GM21360 (cell line): ENCODE measurements at regions not wholly inside any gene's neighbourhood (a gene's known extent, or its start where the extent isn't known, plus 50 kb on each side); places are given as distances from the start of the nearest gene placed in this dataset.

ENCODE experiments used
- ATAC-seq: cut with Tn5 transposase; IDR thresholded peaks from one replicate; pipeline ENCODE4 v1.9.1; 2021; ENCODE audit warnings: mild to moderate bottlenecking, moderate library complexity; ENCODE audit not compliant: unreplicated experiment

DNA sequence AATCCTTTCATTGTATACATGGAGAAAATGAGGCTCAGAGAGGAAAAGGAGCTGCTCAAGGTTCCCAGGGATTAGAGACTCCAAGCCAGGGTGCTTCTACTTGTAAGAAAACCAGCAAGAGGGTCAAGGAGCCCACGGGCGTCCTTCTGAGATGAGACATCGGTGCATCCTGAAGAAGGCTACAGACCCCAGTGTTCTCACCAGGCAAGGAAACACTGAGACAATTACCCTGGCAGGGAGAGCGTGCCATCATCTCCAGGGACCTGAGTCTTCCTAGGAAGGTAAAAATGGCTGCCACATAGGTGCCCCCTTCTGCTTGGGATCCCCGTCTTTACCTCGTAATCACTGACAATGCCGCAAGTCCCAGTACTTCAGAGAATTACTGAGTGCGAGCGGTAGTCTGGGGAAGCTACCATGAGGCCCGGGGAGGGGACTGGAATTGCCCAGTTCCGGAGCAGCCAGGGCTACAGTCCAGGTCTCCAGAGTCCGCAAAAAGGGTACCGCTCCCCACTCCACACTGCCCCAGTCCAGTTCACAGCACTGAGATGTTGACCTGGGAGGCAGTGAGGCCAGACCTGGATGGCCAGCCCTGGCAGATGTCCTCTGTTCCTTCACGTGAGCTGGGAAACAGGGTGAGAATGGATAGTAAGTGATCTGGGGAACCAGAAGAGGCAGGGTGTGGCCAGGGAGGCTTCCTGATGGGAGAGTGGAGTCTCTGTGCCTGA, 164.7 kb upstream of the SMAD3 start:
- no peak for ATAC-seq

DNA sequence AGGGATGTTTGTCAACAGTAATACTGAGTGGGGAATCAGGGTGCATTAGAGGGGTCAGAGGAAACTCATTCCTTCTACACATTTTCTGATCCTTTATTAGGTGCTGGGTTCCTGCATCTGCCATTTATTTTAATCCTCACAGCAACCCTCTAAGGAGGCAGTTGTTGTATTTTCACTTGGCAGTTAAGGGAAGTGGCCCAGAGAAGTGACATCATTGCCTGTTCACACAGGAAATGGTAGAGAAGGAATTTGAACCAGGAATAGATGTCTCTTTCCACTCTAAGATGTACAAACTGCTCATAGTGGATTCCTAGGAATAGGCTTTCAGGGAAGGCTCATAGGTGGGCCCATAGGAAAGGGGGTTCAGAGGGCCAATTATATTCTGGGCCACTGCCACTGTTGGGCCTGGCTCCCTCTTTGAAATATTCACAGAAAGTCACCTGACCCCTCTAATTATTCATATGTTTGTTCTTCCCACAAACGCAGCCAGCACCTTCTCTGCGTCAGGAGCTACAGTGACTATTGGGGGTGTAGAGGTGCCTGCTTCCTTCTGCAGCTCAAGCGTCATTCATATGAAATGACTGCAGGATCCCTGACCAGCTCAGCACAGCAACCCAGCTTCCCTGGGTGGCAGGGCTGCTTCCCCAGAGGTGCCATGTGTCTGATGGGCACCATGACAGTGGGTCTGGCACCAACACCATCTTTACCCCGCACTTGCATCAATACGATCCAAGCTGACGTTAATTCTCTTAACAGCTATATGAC, 163.9 kb upstream of the SMAD3 start:
- ATAC-seq = no peak

DNA sequence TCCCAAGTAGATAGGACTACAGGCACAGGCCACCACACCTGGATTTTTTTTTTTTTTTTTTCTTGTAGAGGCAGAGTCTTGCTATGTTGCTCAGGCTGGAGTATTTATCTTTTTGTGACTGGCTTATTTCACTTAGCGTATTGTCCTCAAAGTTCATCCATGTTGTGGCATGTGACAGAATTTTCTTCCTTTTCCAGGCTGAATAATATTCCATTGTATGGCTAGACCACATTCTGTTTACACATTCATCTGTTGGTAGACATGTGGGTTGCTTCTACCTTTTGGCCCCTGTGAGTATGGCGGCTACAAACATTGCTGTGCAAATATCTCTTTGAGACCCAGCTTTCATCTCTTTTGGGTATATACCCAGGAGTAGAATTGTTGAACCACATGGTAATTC, 160.2 kb upstream of the SMAD3 start:
- ATAC-seq = no peak

DNA sequence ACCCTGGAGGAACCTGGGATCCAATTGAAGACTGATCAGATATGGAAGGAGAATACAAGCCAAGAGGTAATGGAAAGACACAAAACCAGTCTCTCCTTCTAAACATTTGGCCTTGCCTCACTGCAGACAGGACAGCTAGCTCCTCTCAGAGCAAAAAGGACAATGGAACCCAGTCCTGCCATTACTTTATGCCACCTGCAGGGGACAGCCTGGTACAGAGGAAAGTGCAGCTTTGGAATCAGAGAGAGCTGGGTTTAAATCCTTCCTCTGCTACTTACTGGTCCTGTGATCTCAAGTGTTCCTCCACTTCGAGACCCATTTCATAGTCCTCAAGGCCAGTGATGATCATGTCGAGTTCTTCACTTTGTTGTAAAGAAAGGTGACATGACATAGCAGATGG, 159.4 kb upstream of the SMAD3 start:
- no peak for ATAC-seq

DNA sequence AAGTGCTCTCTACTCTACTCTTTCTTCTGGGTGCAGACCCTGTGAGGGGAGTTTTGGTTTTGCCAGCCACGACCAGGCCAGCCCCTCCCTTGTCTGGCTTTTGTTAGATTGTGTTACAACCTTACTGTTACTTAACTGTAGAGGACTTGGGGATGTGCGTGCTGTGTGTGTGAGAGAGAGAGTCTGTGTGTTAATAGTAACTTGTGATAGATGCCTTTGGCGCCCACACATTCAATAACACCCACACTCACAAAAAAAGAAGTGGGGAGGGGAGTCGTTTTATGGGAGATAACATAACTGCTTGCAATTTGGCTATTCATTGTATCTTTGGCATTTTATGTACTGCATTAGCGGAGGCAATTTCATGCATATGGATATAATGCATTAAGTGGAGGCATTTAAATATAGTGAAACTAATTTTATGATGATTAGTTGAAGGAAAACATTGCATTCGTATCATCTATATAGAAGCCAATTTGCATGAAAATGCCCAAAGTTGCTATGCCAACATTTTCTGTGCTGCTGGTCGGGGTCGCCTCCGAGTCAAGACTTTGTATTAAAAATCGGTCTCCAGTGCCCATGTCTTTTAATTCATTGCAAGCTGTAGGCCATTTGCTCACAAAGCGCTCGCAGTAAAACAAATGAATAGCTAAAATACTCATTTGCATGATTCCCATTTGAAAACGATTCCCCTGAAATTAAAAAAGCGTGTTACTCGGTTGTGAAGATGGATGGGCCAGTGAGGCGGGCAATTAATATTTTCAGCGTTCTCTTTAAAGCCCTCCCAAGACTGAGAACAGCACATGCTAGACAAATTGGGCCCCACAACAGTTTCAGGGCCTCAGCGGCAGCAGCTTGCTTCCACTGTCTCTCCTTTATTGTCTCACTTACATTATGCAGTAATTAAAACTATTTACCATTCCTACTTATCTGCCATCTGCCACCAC, 158.5 kb upstream of the SMAD3 start:
- no peak for ATAC-seq

GRCh38 chr15:66907826-66908743, 157.3 kb upstream of the SMAD3 start:
- no peak for ATAC-seq

DNA sequence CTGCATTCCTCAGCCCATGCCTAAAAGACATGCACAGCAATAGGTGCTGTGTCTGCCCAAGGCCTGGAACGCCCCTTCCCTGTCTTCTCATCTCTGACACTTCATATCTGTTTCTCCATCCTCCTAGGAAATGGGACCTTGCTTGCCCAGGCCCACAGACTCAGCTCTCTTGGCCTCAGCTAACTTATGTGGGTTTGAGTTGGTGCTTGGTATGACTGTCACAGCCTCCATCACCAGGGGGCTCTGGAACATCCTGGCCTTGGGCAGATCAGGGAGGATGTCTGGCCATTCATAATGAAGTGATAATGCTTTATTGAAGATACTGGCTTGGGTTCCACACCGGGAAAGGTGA, 156.7 kb upstream of the SMAD3 start:
- ATAC-seq = no peak

- no peak for ATAC-seq
Observed at GRCh38 chr15:66909381-66909890, 156.0 kb upstream of the SMAD3 start.

DNA sequence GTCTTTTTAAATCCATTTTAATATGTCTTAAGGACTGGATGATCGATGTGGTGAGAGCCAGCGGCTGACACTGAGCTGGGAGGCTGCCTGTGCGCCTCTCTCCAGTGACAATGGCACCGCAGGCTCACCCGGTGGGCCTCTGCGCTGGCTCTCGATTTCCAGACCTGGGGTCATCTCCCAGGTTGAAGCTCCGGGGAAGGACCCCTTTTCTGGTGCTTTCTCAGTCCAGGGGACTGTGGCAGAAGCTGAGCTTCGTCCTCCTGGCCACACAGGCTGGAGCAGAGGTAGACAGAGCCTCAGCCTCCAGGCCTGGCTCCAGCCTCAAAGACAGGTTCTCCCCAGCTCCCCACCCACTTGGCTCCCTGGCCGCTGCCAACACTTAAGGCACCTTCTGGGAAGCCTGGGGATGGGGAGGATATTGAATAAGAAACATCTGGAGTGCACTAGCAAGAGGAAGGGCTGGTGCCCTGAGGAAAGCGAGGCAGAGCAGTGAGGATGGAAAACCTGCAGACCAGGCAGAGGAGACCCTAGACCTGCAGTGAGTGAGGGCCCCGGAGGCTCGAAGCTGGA, 154.2 kb upstream of the SMAD3 start:
- ATAC-seq = no peak

DNA sequence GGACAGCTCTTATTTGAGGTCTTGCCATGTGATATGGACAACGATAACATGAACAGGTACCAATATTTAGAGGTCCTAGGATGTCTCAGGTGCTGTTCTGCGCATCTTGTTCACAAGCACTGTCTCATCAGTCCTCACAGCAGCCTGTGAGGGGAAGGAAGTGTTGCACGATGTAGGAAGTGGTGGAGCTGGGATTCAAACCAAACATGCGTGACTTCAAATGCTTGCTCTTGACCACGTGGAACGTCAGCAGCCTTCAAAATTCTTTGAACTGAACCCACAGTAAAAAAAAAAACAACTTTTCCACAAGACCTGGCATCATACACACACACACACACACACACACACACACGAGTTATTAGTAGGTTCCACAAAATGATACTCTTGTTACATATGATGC, 153.4 kb upstream of the SMAD3 start:
- ATAC-seq = no peak

DNA sequence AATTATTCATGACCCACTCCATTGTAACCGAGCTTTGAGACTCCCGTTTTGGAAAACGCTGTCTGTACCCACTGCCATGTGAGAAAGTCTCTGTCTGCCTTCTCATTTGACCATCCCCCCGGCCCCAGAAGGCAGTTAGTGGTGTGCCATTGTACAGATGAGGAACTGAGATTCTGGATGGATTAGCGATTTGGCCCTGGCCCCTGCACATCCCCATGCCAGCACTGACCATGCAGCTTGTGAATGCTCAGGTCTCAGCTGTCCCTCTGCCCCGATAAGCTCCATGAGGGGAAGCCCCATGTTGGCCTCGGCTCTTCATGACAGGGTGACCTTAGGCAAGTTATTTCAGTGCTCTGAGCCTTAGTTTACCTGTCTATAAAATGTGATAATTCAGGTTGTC, 153.0 kb upstream of the SMAD3 start:
- ATAC-seq = no peak

- no peak for ATAC-seq
Observed at GRCh38 chr15:66917904-66918448, 147.4 kb upstream of the SMAD3 start.

DNA sequence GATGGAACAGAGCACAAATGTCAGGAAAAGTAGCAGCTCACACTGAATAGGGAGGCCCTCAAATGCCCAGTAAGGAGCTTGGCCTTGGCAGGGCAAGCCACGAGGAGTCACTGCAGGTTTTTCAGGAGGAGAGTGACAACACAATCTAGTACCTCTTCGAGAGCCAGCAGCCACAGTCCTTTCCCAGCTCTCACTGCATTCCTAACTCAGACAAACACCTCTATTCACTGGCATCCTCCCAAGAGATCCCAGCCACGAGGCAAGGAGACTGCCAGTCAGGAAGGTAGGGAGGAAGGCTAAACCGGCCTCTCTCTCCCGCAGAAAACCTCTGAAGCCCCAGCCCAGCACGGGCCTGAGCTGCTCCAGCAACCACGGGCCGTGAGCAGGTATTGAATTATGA, 146.0 kb upstream of the SMAD3 start:
- no peak for ATAC-seq

GRCh38 chr15:66921319-66921915, 144.0 kb upstream of the SMAD3 start:
- no peak for ATAC-seq

GRCh38 chr15:66922608-66923007, 142.8 kb upstream of the SMAD3 start:
- ATAC-seq = no peak

DNA sequence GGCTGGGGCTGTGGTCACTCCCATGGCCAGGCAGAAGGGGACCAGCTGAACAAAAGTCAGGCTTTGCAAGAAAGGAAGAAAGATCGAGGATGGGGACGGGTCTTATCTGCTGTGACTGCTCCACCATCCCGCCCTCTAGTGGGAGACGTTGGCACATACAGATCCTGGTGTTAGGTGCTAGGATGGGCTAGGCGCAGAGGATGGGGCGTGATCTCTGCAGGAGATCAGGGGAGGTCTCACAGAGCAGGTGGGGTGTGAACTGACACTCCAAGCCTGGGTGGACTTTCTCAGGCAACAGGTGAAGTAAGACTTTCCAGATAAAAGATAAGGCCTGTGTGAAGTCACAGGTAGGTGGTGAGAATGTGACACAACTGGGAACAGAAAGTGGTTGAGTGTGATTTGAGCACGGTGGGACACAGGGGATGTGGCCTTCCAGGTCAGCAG, 141.9 kb upstream of the SMAD3 start:
- ATAC-seq = no peak

DNA sequence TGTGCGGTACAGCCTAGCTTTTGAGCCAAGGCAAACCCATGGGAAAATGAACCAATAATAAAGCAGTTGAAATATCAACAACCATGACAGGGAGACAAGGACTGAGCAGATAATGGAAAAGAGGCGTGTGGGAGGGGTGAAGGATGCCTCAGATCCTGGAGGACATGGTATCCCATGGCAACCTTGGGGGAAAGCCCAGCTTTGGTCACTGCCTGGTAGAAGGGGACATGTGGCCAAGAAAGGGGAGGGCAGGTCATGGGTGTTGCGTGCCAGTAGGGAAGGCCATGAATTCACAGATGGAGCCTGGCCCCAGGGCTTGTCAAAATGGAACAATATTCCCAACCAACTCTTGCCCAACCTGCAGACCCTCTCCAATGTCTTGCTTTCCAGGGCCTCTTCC, 140.5 kb upstream of the SMAD3 start:
- no peak for ATAC-seq

DNA sequence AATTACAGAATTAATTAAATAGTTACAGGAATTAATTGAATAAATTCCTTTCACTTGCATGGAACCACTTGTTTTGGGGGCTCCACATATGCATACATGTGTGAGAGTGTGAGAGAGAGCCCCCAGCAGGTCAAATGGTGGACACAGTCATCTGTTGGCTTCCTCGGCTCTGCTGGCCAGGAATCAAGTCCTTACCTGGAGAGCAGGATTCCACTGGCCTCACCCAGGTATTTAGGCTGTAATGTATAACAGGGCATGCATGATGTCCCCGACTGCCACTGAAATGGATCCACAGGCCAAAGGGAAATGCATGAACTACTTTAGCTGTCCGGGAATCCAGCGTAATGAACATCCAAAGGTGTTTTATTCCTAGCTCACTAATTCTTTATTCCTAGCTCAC, 139.7 kb upstream of the SMAD3 start:
- ATAC-seq = no peak
